RKO (cell line): ENCODE measurements at regions not wholly inside any gene's neighbourhood (a gene's known extent, or its start where the extent isn't known, plus 50 kb on each side); places are given as distances from the start of the nearest gene placed in this dataset.
"Not testable (repeated sequence)": the region's sequence is repeated elsewhere in the genome, so short reads cannot be mapped to it uniquely, and the experiment has no call there.

ENCODE experiments used
- DNase-seq: peaks from one replicate; pipeline ENCODE4 v3.0.0-alpha.2; 2016; ENCODE audit warnings: low spot score

GRCh38 chr5:105917189-105917588 is 1753.5 kb downstream of the EFNA5 start:
- DNase-seq, result no peak

- no peak for DNase-seq
Measured at GRCh38 chr5:105907016-105907415, 1763.7 kb downstream of the EFNA5 start.

DNA sequence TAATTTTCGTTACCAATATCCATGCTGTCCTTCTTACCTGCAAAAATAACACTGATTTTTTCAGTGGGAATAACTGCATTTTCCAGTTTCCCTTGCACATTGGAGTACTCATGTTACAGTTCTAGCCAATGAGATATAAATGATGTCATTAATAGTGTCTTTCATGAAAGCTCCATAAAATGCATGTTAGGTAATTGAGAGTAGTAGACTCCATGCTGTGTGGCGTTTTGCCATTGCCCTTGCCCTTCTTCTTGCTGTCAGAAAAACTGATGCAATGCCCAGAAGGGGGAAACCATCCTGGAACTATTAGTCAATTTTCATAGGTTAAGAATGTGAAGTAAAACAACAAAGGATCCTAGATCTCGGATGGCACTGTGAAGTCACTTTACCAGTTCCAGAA is 1765.3 kb downstream of the EFNA5 start:
- no peak for DNase-seq

GRCh38 chr5:105903069-105903468 is 1767.7 kb downstream of the EFNA5 start:
- no peak for DNase-seq

DNA sequence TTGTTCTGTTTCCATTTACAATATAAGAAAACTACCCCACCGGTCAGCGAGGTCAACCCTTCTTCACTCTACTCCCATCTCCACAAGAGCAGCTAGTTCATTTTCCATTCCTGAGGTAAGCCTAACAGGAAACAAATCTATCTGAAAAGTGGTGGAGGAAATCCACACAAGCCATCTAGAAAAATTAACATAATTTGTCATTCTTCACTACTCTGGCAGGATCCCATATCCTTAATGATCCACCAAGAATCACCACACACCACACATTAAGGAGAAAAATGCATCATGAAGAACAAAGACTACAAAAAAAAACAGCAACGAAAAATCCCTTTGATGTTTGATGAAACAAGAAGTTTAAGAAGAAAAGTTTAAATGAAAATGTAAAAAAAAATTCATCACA is 1771.0 kb downstream of the EFNA5 start:
- no peak for DNase-seq

- no peak for DNase-seq
Measured at GRCh38 chr5:105898183-105898582, 1772.6 kb downstream of the EFNA5 start.

DNA sequence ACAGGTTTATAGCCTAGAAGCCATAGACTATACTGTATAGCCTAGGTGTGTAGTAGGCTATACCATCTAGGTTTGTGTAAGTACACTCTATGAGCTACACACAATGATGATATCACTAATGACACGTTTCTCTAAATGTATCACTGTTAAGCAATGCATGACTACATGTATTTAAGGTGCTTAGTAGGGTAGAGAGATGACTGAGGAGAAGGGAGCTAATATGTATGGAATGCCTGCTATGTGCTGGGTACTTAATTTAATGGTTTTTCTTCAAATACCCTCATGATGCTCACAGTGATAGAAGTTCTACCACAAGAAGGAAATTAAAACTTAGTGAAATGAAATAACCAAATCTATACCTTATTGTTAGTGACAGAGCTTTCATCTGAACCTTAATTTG is 1785.5 kb downstream of the EFNA5 start:
- DNase-seq, result peak; percentile 65

GRCh38 chr5:105882956-105883481 is 1787.7 kb downstream of the EFNA5 start:
- DNase-seq, result no peak

DNA sequence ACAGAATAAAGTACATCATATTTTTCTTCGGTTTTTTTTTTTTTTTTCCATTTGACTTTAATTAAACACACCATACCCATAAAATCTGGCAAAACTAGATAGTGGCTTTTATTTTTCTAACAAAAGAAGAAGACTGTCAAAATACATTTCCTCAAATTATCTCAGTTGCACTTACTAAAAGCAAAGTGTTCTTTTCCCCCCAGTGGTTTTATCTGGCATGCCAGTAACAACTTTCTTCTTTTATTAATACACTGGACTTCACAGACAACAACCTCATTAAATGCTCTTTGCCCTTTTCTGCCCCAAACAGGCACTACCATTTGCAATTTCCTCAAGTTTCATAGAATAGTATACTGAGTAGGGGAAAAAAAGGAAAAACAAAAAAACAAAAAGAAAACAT is 1792.3 kb downstream of the EFNA5 start:
- DNase-seq, result peak; percentile 19

DNA sequence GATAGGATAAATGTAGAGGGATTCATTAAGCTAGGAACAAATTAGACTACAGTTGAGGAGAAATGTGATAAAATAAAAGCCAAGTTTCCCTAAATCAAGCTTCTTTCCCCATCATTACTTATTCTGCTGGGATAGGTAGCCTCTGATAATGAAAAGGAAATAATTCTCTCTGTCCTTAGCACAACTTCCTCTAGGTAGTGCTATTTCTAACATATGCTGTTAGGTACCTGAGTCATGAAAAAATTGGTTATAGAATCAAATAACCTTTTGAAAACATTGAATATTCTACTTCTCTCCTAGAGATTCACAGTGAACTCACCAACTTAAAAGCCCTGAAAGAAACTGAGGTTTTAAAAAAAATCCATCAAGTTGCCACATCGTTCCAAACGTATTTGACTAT is 1793.1 kb downstream of the EFNA5 start:
- DNase-seq, result peak; percentile 19

GRCh38 chr5:105874316-105874715 is 1796.4 kb downstream of the EFNA5 start:
- DNase-seq, result no peak

DNA sequence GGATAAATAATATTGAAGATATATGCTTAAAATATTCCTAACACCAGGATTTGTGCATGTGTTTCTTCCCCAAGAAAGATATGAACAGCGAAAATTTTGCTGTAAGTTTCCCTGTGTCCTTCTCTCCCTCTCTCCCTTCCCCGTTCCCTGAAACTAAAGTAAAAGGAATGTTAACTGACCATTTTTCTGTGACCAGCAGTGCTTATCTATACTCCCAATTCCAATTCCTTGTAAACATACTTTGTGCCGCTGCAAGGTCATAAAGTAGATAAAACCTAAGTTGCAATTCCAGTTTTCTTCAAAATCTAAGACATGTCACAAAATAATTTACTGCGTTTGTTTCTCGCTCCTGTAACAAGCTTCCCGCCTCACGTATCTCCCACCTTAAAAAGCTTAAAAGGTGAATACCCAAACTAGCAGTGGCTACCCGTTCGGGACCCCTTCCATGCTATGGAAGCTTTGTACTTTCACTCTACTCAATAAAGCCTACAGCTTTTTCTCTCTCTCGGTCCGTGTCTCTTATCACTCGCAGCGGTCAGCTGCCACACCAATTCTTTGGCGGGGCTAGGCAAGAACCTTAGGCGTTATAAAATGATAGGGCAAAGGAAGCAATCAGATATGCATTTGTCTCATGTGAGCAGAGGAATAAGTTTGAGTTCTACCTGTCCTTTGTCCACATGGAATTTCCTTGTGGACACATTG is 1798.0 kb downstream of the EFNA5 start:
- no peak for DNase-seq

GRCh38 chr5:105868038-105868780 is 1802.5 kb downstream of the EFNA5 start:
- no peak for DNase-seq

- no peak for DNase-seq
Measured at GRCh38 chr5:105865834-105866233, 1804.9 kb downstream of the EFNA5 start.

DNA sequence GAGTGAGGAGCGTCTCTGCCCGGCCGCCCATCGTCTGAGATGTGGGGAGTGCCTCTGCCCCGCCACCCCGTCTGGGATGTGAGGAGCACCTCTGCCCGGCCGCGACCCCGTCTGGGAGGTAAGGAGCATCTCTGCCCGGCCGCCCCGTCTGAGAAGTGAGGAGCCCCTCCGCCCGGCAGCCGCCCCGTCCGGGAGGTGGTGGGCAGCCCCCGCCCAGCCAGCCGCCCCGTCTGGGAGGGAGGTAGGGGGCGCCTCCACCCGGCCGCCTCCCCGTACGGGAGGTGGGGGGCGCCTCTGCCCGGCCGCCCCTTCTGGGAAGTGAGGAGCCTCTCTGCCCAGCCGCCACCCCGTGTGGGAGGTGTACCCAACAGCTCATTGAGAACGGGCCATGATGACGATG is 1811.4 kb downstream of the EFNA5 start:
- DNase-seq, result not testable (repeated sequence)

DNA sequence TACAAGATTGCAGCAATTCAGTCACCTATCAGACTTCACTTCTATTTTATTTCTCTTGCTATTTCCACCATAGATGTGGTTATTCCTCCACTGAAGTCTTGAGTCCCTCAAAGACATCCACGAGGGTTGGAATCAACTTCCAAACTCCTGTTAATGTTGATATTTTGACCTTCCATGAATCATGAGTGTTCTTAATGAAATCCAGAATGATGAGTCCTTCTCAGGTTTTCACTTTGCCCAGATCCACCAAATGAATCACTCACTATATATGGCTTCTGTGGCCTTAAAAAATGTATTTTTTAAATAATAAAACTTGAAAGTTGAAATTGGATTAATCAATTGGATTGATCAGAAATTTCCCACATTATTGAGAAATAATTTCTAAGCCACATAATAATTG is 1821.0 kb downstream of the EFNA5 start:
- no peak for DNase-seq

GRCh38 chr5:105840800-105841199 is 1829.9 kb downstream of the EFNA5 start:
- DNase-seq, result no peak

DNA sequence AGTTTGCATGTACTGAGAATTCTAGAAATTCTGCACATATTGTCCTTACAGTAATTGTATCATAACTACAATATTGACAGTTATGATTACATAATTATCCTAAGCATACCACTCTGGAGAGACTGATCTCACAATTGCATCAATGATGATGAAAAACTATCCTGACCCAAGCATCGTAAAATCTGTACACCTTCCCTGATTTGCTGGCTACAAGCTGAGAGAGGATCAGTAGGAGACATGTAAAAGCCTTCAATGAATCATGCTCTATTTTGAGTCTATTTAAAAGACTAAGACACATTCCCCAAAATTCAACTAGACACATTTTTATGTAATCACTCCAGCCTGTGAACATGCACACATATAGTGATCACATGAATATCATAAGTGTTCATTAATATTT is 1833.8 kb downstream of the EFNA5 start:
- no peak for DNase-seq

DNA sequence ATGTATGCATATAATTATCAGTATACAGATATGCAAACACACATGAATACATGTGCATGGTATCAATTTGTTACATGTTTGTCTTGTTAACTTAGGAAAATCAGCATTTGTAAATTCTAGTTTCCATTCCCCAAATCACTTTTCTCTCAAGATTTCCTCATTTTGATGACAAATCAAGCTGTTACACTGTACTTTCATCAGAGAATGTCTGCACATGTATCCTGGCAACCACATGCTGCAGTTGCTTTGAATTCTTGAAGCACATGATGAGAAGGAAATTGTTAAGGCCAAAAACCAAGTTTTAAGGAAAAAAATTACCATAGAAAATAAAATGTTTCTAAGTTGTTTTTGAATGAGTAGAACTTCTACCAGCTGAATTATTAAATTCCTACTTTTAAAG is 1834.5 kb downstream of the EFNA5 start:
- peak; percentile 15 for DNase-seq

DNA sequence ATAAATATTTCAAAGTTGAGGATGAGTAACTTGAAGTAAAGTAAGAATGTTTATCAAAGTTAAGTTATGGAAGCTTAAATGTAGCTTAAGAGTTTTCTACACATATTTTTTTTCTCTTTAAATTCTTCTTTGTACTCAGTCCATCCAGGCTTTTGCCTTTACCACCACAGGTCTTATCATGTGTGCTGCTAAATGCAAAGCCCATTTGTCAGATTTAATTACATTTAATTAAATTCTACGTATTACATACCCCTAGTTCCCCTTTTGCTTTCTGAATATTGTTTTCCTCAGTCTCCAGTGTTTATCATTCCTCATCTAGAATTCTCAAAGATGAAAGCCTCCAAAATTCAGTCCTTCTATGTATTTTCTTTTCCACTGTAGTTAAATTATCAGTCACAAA is 1841.9 kb downstream of the EFNA5 start:
- DNase-seq, result no peak

GRCh38 chr5:105821800-105822199 is 1848.9 kb downstream of the EFNA5 start:
- no peak for DNase-seq

GRCh38 chr5:105817914-105818313 is 1852.8 kb downstream of the EFNA5 start:
- no peak for DNase-seq

DNA sequence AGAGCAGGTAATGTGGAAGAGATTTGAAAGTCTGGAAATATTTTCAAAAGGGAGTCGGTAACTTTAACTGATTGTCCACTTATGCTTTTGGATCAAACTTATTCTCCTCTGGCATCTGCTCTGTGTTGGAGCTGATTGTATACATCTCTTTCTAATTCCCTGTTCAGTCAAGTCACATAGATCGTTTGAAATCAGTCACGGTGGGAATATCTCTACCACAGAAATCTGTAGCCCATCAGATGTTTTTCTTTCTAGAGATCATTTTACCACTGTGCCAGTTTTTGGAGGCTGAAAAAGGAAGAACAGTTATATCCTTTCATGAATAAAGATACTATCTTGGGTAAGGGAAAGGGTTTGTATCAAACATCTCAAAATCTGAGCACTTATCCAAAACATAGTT is 1853.3 kb downstream of the EFNA5 start:
- no peak for DNase-seq

DNA sequence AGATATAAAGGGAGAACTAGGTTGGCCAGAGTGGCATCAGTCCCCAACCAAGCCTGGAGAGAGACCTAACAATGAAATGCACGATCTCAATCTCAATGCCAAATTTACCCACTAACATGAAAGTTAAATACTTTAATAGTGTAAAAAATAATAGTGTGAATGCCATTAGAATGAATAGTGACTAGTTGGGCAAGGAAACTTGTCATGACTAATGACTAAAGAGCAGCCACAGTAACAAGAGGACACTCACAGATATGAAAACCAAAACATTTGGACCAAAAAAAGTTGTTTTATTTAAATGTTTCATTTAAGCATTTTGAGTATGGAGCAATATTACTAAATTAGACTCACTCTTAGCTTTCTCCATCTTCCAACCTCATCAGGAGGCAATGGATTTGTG is 1853.8 kb downstream of the EFNA5 start:
- DNase-seq, result no peak
